Liver (tissue), 7 donors: ENCODE measurements at regions not wholly inside any gene's neighbourhood (a gene's known extent, or its start where the extent isn't known, plus 50 kb on each side); places are given as distances from the start of the nearest gene placed in this dataset.
"Not testable (repeated sequence)": the region's sequence is repeated elsewhere in the genome, so short reads cannot be mapped to it uniquely, and the experiment has no call there.

ENCODE experiments used
- DNase-seq: peaks from one replicate; pipeline ENCODE4 v3.0.0-alpha.2; 2017; ENCODE audit warnings: low spot score
- H3K27ac ChIP-seq, 2 donors: one replicate each; pipeline ENCODE4 v1.7.0; 2013; ENCODE audit warnings: inconsistent platforms in 2 of 2, low read length in 2 of 2, control low read depth in 1 of 2, low read depth in 1 of 2, mild to moderate bottlenecking in 1 of 2
- H3K27me3 ChIP-seq, 4 donors: one replicate each; pipeline versions ENCODE4 v1.6.1 to v1.7.0; 2013; ENCODE audit warnings: low read length in 3 of 4, inconsistent platforms in 1 of 4, mild to moderate bottlenecking in 1 of 4, moderate library complexity in 1 of 4; ENCODE audit not compliant: control insufficient read depth in 4 of 4, insufficient read depth in 4 of 4
- H3K36me3 ChIP-seq, 4 donors: one replicate each; pipeline versions ENCODE4 v1.6.1 to v1.7.0; 2013; ENCODE audit warnings: low read length in 3 of 4, mild to moderate bottlenecking in 3 of 4, low read depth in 1 of 4, moderate library complexity in 1 of 4; ENCODE audit not compliant: control insufficient read depth in 4 of 4, insufficient read depth in 3 of 4
- H3K4me1 ChIP-seq, 4 donors: one replicate each; pipeline versions ENCODE4 v1.6.1 to v1.7.0; 2013; ENCODE audit warnings: low read length in 3 of 4, mild to moderate bottlenecking in 3 of 4, moderate library complexity in 1 of 4; ENCODE audit not compliant: control insufficient read depth in 4 of 4, insufficient read depth in 4 of 4
- H3K4me3 ChIP-seq, 3 donors: one replicate each; pipeline versions ENCODE4 v1.6.1 to v1.7.0; 2013; ENCODE audit warnings: low read length in 3 of 3, control low read depth in 1 of 3, low read depth in 1 of 3, mild to moderate bottlenecking in 1 of 3
- H3K9ac ChIP-seq, 2 donors: one replicate each; pipeline ENCODE4 v1.7.0; 2013; ENCODE audit warnings: low read length in 2 of 2, mild to moderate bottlenecking in 2 of 2, moderate library complexity in 2 of 2, control low read depth in 1 of 2, low read depth in 1 of 2
- H3K9me3 ChIP-seq, 4 donors: one replicate each; pipeline versions ENCODE4 v1.6.1 to v1.7.0; 2013; ENCODE audit warnings: low read length in 3 of 4; ENCODE audit not compliant: control insufficient read depth in 4 of 4
- EGR1 ChIP-seq, 2 donors: IDR thresholded peaks; 2 replicates each; pipeline ENCODE4 v1.6.1; 2016 to 2018; ENCODE audit warnings: antibody characterized with exemption in 2 of 2, low read depth in 2 of 2
- FOXA2 ChIP-seq: IDR thresholded peaks from 2 replicates; pipeline ENCODE4 v1.6.1; 2016; ENCODE audit warnings: antibody characterized with exemption
- HNF4A ChIP-seq, 2 donors: conservative IDR thresholded peaks; 2 replicates each; pipeline ENCODE4 v1.6.1; 2016; ENCODE audit warnings: antibody characterized with exemption in 2 of 2, mild to moderate bottlenecking in 2 of 2
- HNF4G ChIP-seq: IDR thresholded peaks from 2 replicates; pipeline ENCODE4 v1.6.1; 2016; ENCODE audit warnings: antibody characterized with exemption
- JUND ChIP-seq, 2 donors: IDR thresholded peaks; 2 replicates each; pipeline ENCODE4 v1.6.1; 2016; ENCODE audit warnings: antibody characterized with exemption in 2 of 2
- NR2F2 ChIP-seq: IDR thresholded peaks from 2 replicates; pipeline ENCODE4 v1.6.1; 2016; ENCODE audit warnings: antibody characterized with exemption
- RXRA ChIP-seq, 2 donors: IDR thresholded peaks; 2 replicates each; pipeline ENCODE4 v1.6.1; 2017 to 2018; ENCODE audit warnings: antibody characterized with exemption in 2 of 2, mild to moderate bottlenecking in 1 of 2
- SP1 ChIP-seq: IDR thresholded peaks from 2 replicates; pipeline ENCODE4 v1.6.1; 2018; ENCODE audit warnings: antibody characterized with exemption, mild to moderate bottlenecking
- YY1 ChIP-seq: IDR thresholded peaks from 2 replicates; pipeline ENCODE4 v1.6.1; 2016; ENCODE audit warnings: antibody characterized with exemption, mild to moderate bottlenecking
- ZBTB33 ChIP-seq: IDR thresholded peaks from 2 replicates; pipeline ENCODE4 v1.6.1; 2016; ENCODE audit warnings: antibody characterized with exemption
- WGBS: extraction: QIAGEN DNeasy Blood & Tissue Kit; methylation state at CpG from one replicate; pipeline ENCODE4 v1.1.7; 2013; 5-methylcytosine and 5-hydroxymethylcytosine counted together
- TF ChIP-seq, protein P1 (sequence below): IDR thresholded peaks from 2 replicates; pipeline ENCODE4 v1.6.1; 2016; ENCODE audit warnings: antibody characterized with exemption
- donor health status: healthy.
- donor health status: healthy.
- donor health status: healthy.
- donor health status: healthy.

- TF ChIP-seq HNF4A (conservative IDR thresholded peaks at IDR 0.05) (no peak), ZBTB33 (no peak), EGR1 (IDR thresholded peaks at IDR 0.05; ENCODE audit: low read depth in 2 of 2) (no peak), YY1 (no peak), NR2F2 (no peak), JUND (IDR thresholded peaks at IDR 0.05) (no peak), RXRA (IDR thresholded peaks at IDR 0.05) (no peak)
Observed at GRCh38 chr11:109061394-109061793, 360.6 kb upstream of the C11orf87 start (continued).

DNA sequence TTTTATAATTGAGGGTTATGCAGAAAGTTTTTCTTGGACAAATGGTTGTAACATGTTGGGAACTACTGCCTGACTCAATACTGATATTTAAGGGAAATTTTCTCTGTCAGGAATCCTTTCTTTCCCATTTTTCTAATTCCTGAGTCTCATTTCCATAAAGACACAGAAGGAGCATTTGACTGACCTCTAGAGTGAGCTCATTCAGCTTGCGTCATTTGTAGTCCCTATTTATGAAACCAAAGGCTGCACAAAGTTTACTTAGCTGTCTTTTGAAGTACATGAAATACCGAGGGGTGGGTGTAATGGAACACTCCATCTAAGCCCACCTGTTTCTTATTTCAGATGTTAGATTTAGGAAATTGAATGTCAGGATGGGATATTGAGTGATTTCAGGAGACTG, 359.5 kb upstream of the C11orf87 start:
- no peaks in the 10 kb centered on the region for H3K9me3 ChIP-seq
- no peaks in the 10 kb centered on the region for H3K4me1 ChIP-seq
- no peak overlapping the region for H3K27ac ChIP-seq
- no peak overlapping the region for H3K4me3 ChIP-seq
- no peaks in the 10 kb centered on the region for H3K36me3 ChIP-seq
- TF ChIP-seq, protein P1, sequence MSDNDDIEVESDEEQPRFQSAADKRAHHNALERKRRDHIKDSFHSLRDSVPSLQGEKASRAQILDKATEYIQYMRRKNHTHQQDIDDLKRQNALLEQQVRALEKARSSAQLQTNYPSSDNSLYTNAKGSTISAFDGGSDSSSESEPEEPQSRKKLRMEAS: no peak
- TF ChIP-seq JUND (IDR thresholded peaks at IDR 0.05) (no peak), YY1 (no peak), ZBTB33 (no peak), HNF4G (no peak), SP1 (no peak), FOXA2 (no peak)
- peaks cover 0 to 4% (median 0%) of the 10 kb centered on the region in 4 donors for H3K27me3 ChIP-seq
- H3K9ac ChIP-seq: no peak overlapping the region
- no peak for DNase-seq
- WGBS: 56% methylated on average over 2 of the region's 2 CpGs

- TF ChIP-seq ZBTB33: no peak
- TF ChIP-seq RXRA (IDR thresholded peaks at IDR 0.05): no peak
- Histone ChIP-seq H3K27me3 (peaks cover 0 to 4% (median 0%) of the 10 kb centered on the region in 4 donors), H3K27ac (no peak overlapping the region), H3K9me3 (no peaks in the 10 kb centered on the region), H3K4me1 (no peaks in the 10 kb centered on the region), H3K9ac (no peak overlapping the region), H3K4me3 (no peak overlapping the region), H3K36me3 (no peaks in the 10 kb centered on the region)
- DNase-seq: no peak
- 40% methylated on average over 2 of the region's 2 CpGs for WGBS
Observed at GRCh38 chr11:109062871-109063270, 359.1 kb upstream of the C11orf87 start.

- DNase-seq, H3K27me3 ChIP-seq: not testable (repeated sequence)
- WGBS: 76% methylated on average over 5 of the region's 5 CpGs
Observed at GRCh38 chr11:109064618-109065311, 357.2 kb upstream of the C11orf87 start.

More at GRCh38 chr11:109064618-109065311, 357.2 kb upstream of the C11orf87 start:
- not testable (repeated sequence) for H3K9me3 ChIP-seq, H3K27ac ChIP-seq, H3K4me1 ChIP-seq, H3K4me3 ChIP-seq, H3K36me3 ChIP-seq, H3K9ac ChIP-seq
